Immature natural killer cell (primary cell): ENCODE measurements at regions not wholly inside any gene's neighbourhood (a gene's known extent, or its start where the extent isn't known, plus 50 kb on each side); places are given as distances from the start of the nearest gene placed in this dataset.

ENCODE experiments used
- DNase-seq, 3 donors: peaks; one replicate each; pipeline ENCODE4 v3.0.0; 2022; ENCODE audit warnings: mixed read lengths in 1 of 3
- H3K27ac Mint-ChIP-seq, 6 donors: one replicate each; pipeline ENCODE4 v1.8.0; 2020; ENCODE audit warnings: mixed read lengths in 6 of 6, mild to moderate bottlenecking in 5 of 6, inconsistent platforms in 4 of 6, moderate library complexity in 3 of 6
- H3K27me3 Mint-ChIP-seq, 3 donors: one replicate each; pipeline ENCODE4 v1.8.0; 2020 to 2021; ENCODE audit warnings: low read depth in 3 of 3, mild to moderate bottlenecking in 3 of 3, mixed read lengths in 3 of 3, moderate library complexity in 3 of 3, inconsistent platforms in 1 of 3
- H3K36me3 Mint-ChIP-seq, 3 donors: one replicate each; pipeline ENCODE4 v1.8.0; 2020; ENCODE audit warnings: mixed read lengths in 3 of 3, inconsistent platforms in 2 of 3, mild to moderate bottlenecking in 2 of 3
- H3K4me1 Mint-ChIP-seq, 2 donors: one replicate each; pipeline ENCODE4 v1.8.0; 2020; ENCODE audit warnings: inconsistent platforms in 2 of 2, mild to moderate bottlenecking in 2 of 2, mixed read lengths in 2 of 2, moderate library complexity in 1 of 2
- H3K4me3 Mint-ChIP-seq, 5 donors: one replicate each; pipeline ENCODE4 v1.8.0; 2020; ENCODE audit warnings: mild to moderate bottlenecking in 5 of 5, mixed read lengths in 5 of 5, inconsistent platforms in 3 of 5, moderate library complexity in 3 of 5
- H3K9me3 Mint-ChIP-seq, 6 donors: one replicate each; pipeline ENCODE4 v1.8.0; 2020; ENCODE audit warnings: mild to moderate bottlenecking in 6 of 6, mixed read lengths in 6 of 6, inconsistent platforms in 4 of 6, moderate library complexity in 3 of 6

- no peaks in the 10 kb centered on the region for H3K36me3 Mint-ChIP-seq
- DNase-seq, result no peak
- H3K27me3 Mint-ChIP-seq, result no peaks in the 10 kb centered on the region
- H3K4me1 Mint-ChIP-seq, result no peaks in the 10 kb centered on the region
- H3K27ac Mint-ChIP-seq, result no peak overlapping the region
- no peak overlapping the region for H3K4me3 Mint-ChIP-seq
- H3K9me3 Mint-ChIP-seq, result peaks cover 5 to 29% (median 10%) of the 10 kb centered on the region in 6 donors
Measured at GRCh38 chr21:23480591-23481270, 2126.6 kb downstream of the MRPL39 start.

GRCh38 chr21:23478381-23478780, 2128.9 kb downstream of the MRPL39 start:
- Mint-ChIP-seq H3K4me3 (no peak overlapping the region), H3K27ac (no peak overlapping the region), H3K4me1 (no peaks in the 10 kb centered on the region), H3K27me3 (no peaks in the 10 kb centered on the region), H3K36me3 (no peaks in the 10 kb centered on the region), H3K9me3 (peaks cover 5 to 36% (median 12%) of the 10 kb centered on the region in 6 donors)
- no peak for DNase-seq

- no peak for DNase-seq
Measured at GRCh38 chr21:23475281-23476219, 2131.7 kb downstream of the MRPL39 start.

GRCh38 chr21:23471877-23472276, 2135.4 kb downstream of the MRPL39 start:
- no peak overlapping the region for H3K4me3 Mint-ChIP-seq

More at GRCh38 chr21:23475281-23476219, 2131.7 kb downstream of the MRPL39 start:
- H3K4me1 Mint-ChIP-seq, result no peaks in the 10 kb centered on the region
- no peak overlapping the region for H3K4me3 Mint-ChIP-seq
- no peaks in the 10 kb centered on the region for H3K36me3 Mint-ChIP-seq
- H3K27ac Mint-ChIP-seq, result no peak overlapping the region
- no peaks in the 10 kb centered on the region for H3K27me3 Mint-ChIP-seq
- peaks cover 2 to 14% (median 6%) of the 10 kb centered on the region in 6 donors for H3K9me3 Mint-ChIP-seq

GRCh38 chr21:23463365-23463764, 2143.9 kb downstream of the MRPL39 start:
- H3K27ac Mint-ChIP-seq, result no peak overlapping the region
- H3K27me3 Mint-ChIP-seq, result peaks cover 0 to 2% (median 0%) of the 10 kb centered on the region in 3 donors
- H3K36me3 Mint-ChIP-seq, result no peaks in the 10 kb centered on the region
- H3K9me3 Mint-ChIP-seq, result peaks cover 5 to 30% (median 16%) of the 10 kb centered on the region in 6 donors
- no peaks in the 10 kb centered on the region for H3K4me1 Mint-ChIP-seq
- no peak for DNase-seq
- H3K4me3 Mint-ChIP-seq, result no peak overlapping the region

More at GRCh38 chr21:23471877-23472276, 2135.4 kb downstream of the MRPL39 start:
- H3K36me3 Mint-ChIP-seq, result no peaks in the 10 kb centered on the region
- H3K9me3 Mint-ChIP-seq, result peaks cover 0 to 22% (median 5%) of the 10 kb centered on the region in 6 donors
- H3K27me3 Mint-ChIP-seq, result no peaks in the 10 kb centered on the region
- no peaks in the 10 kb centered on the region for H3K4me1 Mint-ChIP-seq
- DNase-seq, result no peak
- no peak overlapping the region for H3K27ac Mint-ChIP-seq

GRCh38 chr21:23455676-23456075, 2151.6 kb downstream of the MRPL39 start:
- H3K9me3 Mint-ChIP-seq, result peaks cover 5 to 34% (median 7%) of the 10 kb centered on the region in 6 donors
- H3K4me1 Mint-ChIP-seq, result no peaks in the 10 kb centered on the region
- DNase-seq, result no peak
- H3K27me3 Mint-ChIP-seq, result no peaks in the 10 kb centered on the region
- no peak overlapping the region for H3K4me3 Mint-ChIP-seq
- H3K36me3 Mint-ChIP-seq, result no peaks in the 10 kb centered on the region
- H3K27ac Mint-ChIP-seq, result no peak overlapping the region

GRCh38 chr21:23452384-23453083, 2154.7 kb downstream of the MRPL39 start:
- H3K4me3 Mint-ChIP-seq, result no peak overlapping the region

GRCh38 chr21:23445307-23445706, 2162.0 kb downstream of the MRPL39 start:
- no peak overlapping the region for H3K4me3 Mint-ChIP-seq
- H3K27ac Mint-ChIP-seq, result no peak overlapping the region
- peaks cover 0 to 4% (median 0%) of the 10 kb centered on the region in 3 donors for H3K36me3 Mint-ChIP-seq
- no peaks in the 10 kb centered on the region for H3K4me1 Mint-ChIP-seq
- DNase-seq, result no peak
- H3K9me3 Mint-ChIP-seq, result peaks cover 0 to 26% (median 7%) of the 10 kb centered on the region in 6 donors
- H3K27me3 Mint-ChIP-seq, result no peaks in the 10 kb centered on the region

More at GRCh38 chr21:23452384-23453083, 2154.7 kb downstream of the MRPL39 start:
- Mint-ChIP-seq H3K27me3 (no peaks in the 10 kb centered on the region), H3K27ac (no peak overlapping the region), H3K4me1 (no peaks in the 10 kb centered on the region), H3K9me3 (peaks cover 0 to 29% (median 6%) of the 10 kb centered on the region in 6 donors), H3K36me3 (no peaks in the 10 kb centered on the region)
- no peak for DNase-seq

- H3K4me3 Mint-ChIP-seq, result no peak overlapping the region
- no peaks in the 10 kb centered on the region for H3K27me3 Mint-ChIP-seq
- peaks cover 5 to 18% (median 13%) of the 10 kb centered on the region in 6 donors for H3K9me3 Mint-ChIP-seq
- no peak for DNase-seq
- H3K27ac Mint-ChIP-seq, result no peak overlapping the region
- H3K36me3 Mint-ChIP-seq, result no peaks in the 10 kb centered on the region
- no peaks in the 10 kb centered on the region for H3K4me1 Mint-ChIP-seq
Measured at GRCh38 chr21:23438081-23438480, 2169.2 kb downstream of the MRPL39 start.

- no peak for DNase-seq
- Mint-ChIP-seq H3K4me1 (no peaks in the 10 kb centered on the region), H3K36me3 (no peaks in the 10 kb centered on the region), H3K4me3 (no peak overlapping the region), H3K27ac (no peak overlapping the region), H3K9me3 (peaks cover 0 to 16% (median 3%) of the 10 kb centered on the region in 6 donors), H3K27me3 (peaks cover 0 to 2% (median 0%) of the 10 kb centered on the region in 3 donors)
Measured at GRCh38 chr21:23402929-23403520, 2204.3 kb downstream of the MRPL39 start.

GRCh38 chr21:23401278-23401677, 2206.0 kb downstream of the MRPL39 start:
- Mint-ChIP-seq H3K36me3 (no peaks in the 10 kb centered on the region), H3K27me3 (peaks cover 0 to 2% (median 0%) of the 10 kb centered on the region in 3 donors), H3K4me1 (no peaks in the 10 kb centered on the region), H3K27ac (no peak overlapping the region), H3K4me3 (no peak overlapping the region), H3K9me3 (peaks cover 0 to 5% (median 3%) of the 10 kb centered on the region in 6 donors)
- DNase-seq, result no peak

GRCh38 chr21:23398726-23399125, 2208.6 kb downstream of the MRPL39 start:
- H3K4me3 Mint-ChIP-seq, result no peak overlapping the region
- peaks cover 0 to 5% (median 4%) of the 10 kb centered on the region in 6 donors for H3K9me3 Mint-ChIP-seq
- no peak for DNase-seq
- no peak overlapping the region for H3K27ac Mint-ChIP-seq
- no peaks in the 10 kb centered on the region for H3K4me1 Mint-ChIP-seq
- H3K36me3 Mint-ChIP-seq, result no peaks in the 10 kb centered on the region
- H3K27me3 Mint-ChIP-seq, result peaks cover 0 to 2% (median 0%) of the 10 kb centered on the region in 3 donors

GRCh38 chr21:23394458-23394857, 2212.8 kb downstream of the MRPL39 start:
- Mint-ChIP-seq H3K4me3 (no peak overlapping the region), H3K27me3 (no peaks in the 10 kb centered on the region), H3K9me3 (peaks cover 0 to 23% (median 7%) of the 10 kb centered on the region in 6 donors), H3K36me3 (no peaks in the 10 kb centered on the region), H3K27ac (no peak overlapping the region), H3K4me1 (no peaks in the 10 kb centered on the region)
- no peak for DNase-seq
